Jurkat, Clone E6-1 (cell line): ENCODE measurements at regions not wholly inside any gene's neighbourhood (a gene's known extent, or its start where the extent isn't known, plus 50 kb on each side); places are given as distances from the start of the nearest gene placed in this dataset.
"Not testable (repeated sequence)": the region's sequence is repeated elsewhere in the genome, so short reads cannot be mapped to it uniquely, and the experiment has no call there.

Source experiments
- DNase-seq: peaks from one replicate; pipeline ENCODE4 v3.0.0-alpha.2; 2011; ENCODE audit warnings: low read depth, low spot score
- H3K4me3 ChIP-seq: 2 replicates; pipeline ENCODE4 v1.5.1; 2011; ENCODE audit warnings: mild to moderate bottlenecking, low read length, control low read depth, moderate library complexity

GRCh38 chr5:33180900-33181299 lies 259.9 kb upstream of the TARS1 start:
- no peak overlapping the region for H3K4me3 ChIP-seq
- no peak for DNase-seq

GRCh38 chr5:33182986-33183385 lies 257.8 kb upstream of the TARS1 start:
- no peak for DNase-seq
- no peak overlapping the region for H3K4me3 ChIP-seq

- no peak for DNase-seq
- H3K4me3 ChIP-seq = no peak overlapping the region
Measured at GRCh38 chr5:33184367-33184766, 256.4 kb upstream of the TARS1 start.

GRCh38 chr5:33188089-33188488 lies 252.7 kb upstream of the TARS1 start:
- DNase-seq = no peak
- H3K4me3 ChIP-seq = no peak overlapping the region

GRCh38 chr5:33194914-33195313 lies 245.9 kb upstream of the TARS1 start:
- no peak overlapping the region for H3K4me3 ChIP-seq
- DNase-seq = no peak

GRCh38 chr5:33195431-33196165 lies 245.2 kb upstream of the TARS1 start:
- no peak overlapping the region for H3K4me3 ChIP-seq

GRCh38 chr5:33198836-33199235 lies 241.9 kb upstream of the TARS1 start:
- no peak overlapping the region for H3K4me3 ChIP-seq
- no peak for DNase-seq

More at GRCh38 chr5:33195431-33196165, 245.2 kb upstream of the TARS1 start:
- DNase-seq = no peak

- no peak overlapping the region for H3K4me3 ChIP-seq
Measured at GRCh38 chr5:33203931-33204330, 236.8 kb upstream of the TARS1 start.

GRCh38 chr5:33205079-33205478 lies 235.7 kb upstream of the TARS1 start:
- no peak for DNase-seq
- H3K4me3 ChIP-seq = no peak overlapping the region

More at GRCh38 chr5:33203931-33204330, 236.8 kb upstream of the TARS1 start:
- DNase-seq = no peak

- H3K4me3 ChIP-seq = no peak overlapping the region
- DNase-seq = no peak
Measured at GRCh38 chr5:33205727-33206410, 234.9 kb upstream of the TARS1 start.

- DNase-seq = no peak
- no peak overlapping the region for H3K4me3 ChIP-seq
Measured at GRCh38 chr5:33206962-33207506, 233.7 kb upstream of the TARS1 start.

- no peak overlapping the region for H3K4me3 ChIP-seq
- DNase-seq = no peak
Measured at GRCh38 chr5:33209252-33209651, 231.5 kb upstream of the TARS1 start.

- not testable (repeated sequence) for DNase-seq, H3K4me3 ChIP-seq
Measured at GRCh38 chr5:33210221-33210620, 230.5 kb upstream of the TARS1 start.

GRCh38 chr5:33210978-33211377 lies 229.8 kb upstream of the TARS1 start:
- DNase-seq = no peak
- no peak overlapping the region for H3K4me3 ChIP-seq

GRCh38 chr5:33212439-33212838 lies 228.3 kb upstream of the TARS1 start:
- no peak for DNase-seq
- H3K4me3 ChIP-seq = no peak overlapping the region

GRCh38 chr5:33212900-33213299 lies 227.9 kb upstream of the TARS1 start:
- no peak overlapping the region for H3K4me3 ChIP-seq
- no peak for DNase-seq

- no peak for DNase-seq
- no peak overlapping the region for H3K4me3 ChIP-seq
Measured at GRCh38 chr5:33223563-33224284, 217.0 kb upstream of the TARS1 start.

GRCh38 chr5:33224285-33224961 lies 216.3 kb upstream of the TARS1 start:
- no peak overlapping the region for H3K4me3 ChIP-seq
- no peak for DNase-seq

GRCh38 chr5:33227247-33227646 lies 213.5 kb upstream of the TARS1 start:
- H3K4me3 ChIP-seq = no peak overlapping the region
- no peak for DNase-seq
